ENCODE measurements at regions not wholly inside any gene's neighbourhood (a gene's known extent, or its start where the extent isn't known, plus 50 kb on each side); places are given as distances from the start of the nearest gene placed in this dataset.
A peak's percentile ranks its signal among the peaks of the same experiment; 100 is the strongest.

- no peak overlapping the region for H3K9ac ChIP-seq (ENCODE audit: low read depth in 1 of 2, low read length in 2 of 2)
- H3K36me3 ChIP-seq (ENCODE audit: control insufficient read depth in 4 of 4, insufficient read depth in 3 of 4, low read depth in 1 of 4, low read length in 3 of 4): no peaks in the 10 kb centered on the region
- DNase-seq (ENCODE audit: low spot score): no peak
- no peaks in the 10 kb centered on the region for H3K9me3 ChIP-seq (ENCODE audit: control insufficient read depth in 4 of 4, low read length in 3 of 4)
- peak; percentile 16 to 33 for TF ChIP-seq HNF4A (conservative IDR thresholded peaks at IDR 0.05)
- no peak for TF ChIP-seq SP1 (IDR thresholded peaks at IDR 0.05)
- peak in 1 of 2 donors; percentile 11 for TF ChIP-seq RXRA (IDR thresholded peaks at IDR 0.05)
- H3K4me1 ChIP-seq (ENCODE audit: control insufficient read depth in 4 of 4, insufficient read depth in 4 of 4, low read length in 3 of 4): peaks cover 0 to 7% (median 3%) of the 10 kb centered on the region in 4 donors
- H3K27ac ChIP-seq (ENCODE audit: low read depth in 1 of 2, low read length in 2 of 2): no peak overlapping the region
- no peak overlapping the region for H3K4me3 ChIP-seq (ENCODE audit: low read depth in 1 of 3, low read length in 3 of 3)
- WGBS: 33% methylated on average over 2 of the region's 2 CpGs
- H3K27me3 ChIP-seq (ENCODE audit: control insufficient read depth in 4 of 4, insufficient read depth in 4 of 4, low read length in 3 of 4): no peaks in the 10 kb centered on the region
Observed at GRCh38 chr12:61009192-61009591, 1251.0 kb upstream of the USP15 start.

GRCh38 chr12:61011767-61012423 lies 1248.3 kb upstream of the USP15 start:
- Histone ChIP-seq H3K9me3 (ENCODE audit: control insufficient read depth in 4 of 4, low read length in 3 of 4) (no peaks in the 10 kb centered on the region), H3K27me3 (ENCODE audit: control insufficient read depth in 4 of 4, insufficient read depth in 4 of 4, low read length in 3 of 4) (no peaks in the 10 kb centered on the region), H3K4me1 (ENCODE audit: control insufficient read depth in 4 of 4, insufficient read depth in 4 of 4, low read length in 3 of 4) (peaks cover 0 to 7% (median 3%) of the 10 kb centered on the region in 4 donors), H3K4me3 (ENCODE audit: low read depth in 1 of 3, low read length in 3 of 3) (no peak overlapping the region), H3K9ac (ENCODE audit: low read depth in 1 of 2, low read length in 2 of 2) (no peak overlapping the region), H3K36me3 (ENCODE audit: control insufficient read depth in 4 of 4, insufficient read depth in 3 of 4, low read depth in 1 of 4, low read length in 3 of 4) (no peaks in the 10 kb centered on the region), H3K27ac (ENCODE audit: low read depth in 1 of 2, low read length in 2 of 2) (no peak overlapping the region)
- TF ChIP-seq HNF4G (IDR thresholded peaks at IDR 0.05) (no peak), FOXA2 (IDR thresholded peaks at IDR 0.05) (no peak)
- no peak for DNase-seq (ENCODE audit: low spot score)
- 70% methylated on average over 2 of the region's 2 CpGs for WGBS

- H3K4me3 ChIP-seq (ENCODE audit: low read depth in 1 of 3, low read length in 3 of 3): no peak overlapping the region
- DNase-seq (ENCODE audit: low spot score): no peak
- no peaks in the 10 kb centered on the region for H3K4me1 ChIP-seq (ENCODE audit: control insufficient read depth in 4 of 4, insufficient read depth in 4 of 4, low read length in 3 of 4)
- no peak overlapping the region for H3K27ac ChIP-seq (ENCODE audit: low read depth in 1 of 2, low read length in 2 of 2)
- no peak for TF ChIP-seq ATF3 (IDR thresholded peaks at IDR 0.05)
- no peaks in the 10 kb centered on the region for H3K9me3 ChIP-seq (ENCODE audit: control insufficient read depth in 4 of 4, low read length in 3 of 4)
- H3K9ac ChIP-seq (ENCODE audit: low read depth in 1 of 2, low read length in 2 of 2): no peak overlapping the region
- H3K27me3 ChIP-seq (ENCODE audit: control insufficient read depth in 4 of 4, insufficient read depth in 4 of 4, low read length in 3 of 4): no peaks in the 10 kb centered on the region
- H3K36me3 ChIP-seq (ENCODE audit: control insufficient read depth in 4 of 4, insufficient read depth in 3 of 4, low read depth in 1 of 4, low read length in 3 of 4): no peaks in the 10 kb centered on the region
Observed at GRCh38 chr12:61018571-61018970, 1241.6 kb upstream of the USP15 start.

- H3K9me3 ChIP-seq (ENCODE audit: control insufficient read depth in 4 of 4, low read length in 3 of 4): no peaks in the 10 kb centered on the region
- no peaks in the 10 kb centered on the region for H3K4me1 ChIP-seq (ENCODE audit: control insufficient read depth in 4 of 4, insufficient read depth in 4 of 4, low read length in 3 of 4)
- no peak overlapping the region for H3K27ac ChIP-seq (ENCODE audit: low read depth in 1 of 2, low read length in 2 of 2)
- H3K36me3 ChIP-seq (ENCODE audit: control insufficient read depth in 4 of 4, insufficient read depth in 3 of 4, low read depth in 1 of 4, low read length in 3 of 4): no peaks in the 10 kb centered on the region
- WGBS: 83% methylated on average over 15 of the region's 15 CpGs
- no peak overlapping the region for H3K4me3 ChIP-seq (ENCODE audit: low read depth in 1 of 3, low read length in 3 of 3)
- DNase-seq (ENCODE audit: low spot score): no peak
- H3K27me3 ChIP-seq (ENCODE audit: control insufficient read depth in 4 of 4, insufficient read depth in 4 of 4, low read length in 3 of 4): no peaks in the 10 kb centered on the region
- no peak for TF ChIP-seq FOXA2 (IDR thresholded peaks at IDR 0.05)
- no peak for TF ChIP-seq ZBTB33 (IDR thresholded peaks at IDR 0.05)
- TF ChIP-seq REST (IDR thresholded peaks at IDR 0.05): no peak
- no peak for TF ChIP-seq HNF4G (IDR thresholded peaks at IDR 0.05)
- TF ChIP-seq GABPA (IDR thresholded peaks at IDR 0.05 in 1 of 2, conservative IDR thresholded peaks at IDR 0.05 in 1 of 2): no peak
- TF ChIP-seq NR2F2 (IDR thresholded peaks at IDR 0.05): no peak
- TF ChIP-seq RAD21 (IDR thresholded peaks at IDR 0.05): no peak
- no peak for TF ChIP-seq CTCF (IDR thresholded peaks at IDR 0.05; ENCODE audit: low read depth, low read length, missing input control)
- no peak for TF ChIP-seq SP1 (IDR thresholded peaks at IDR 0.05)
- H3K9ac ChIP-seq (ENCODE audit: low read depth in 1 of 2, low read length in 2 of 2): no peak overlapping the region
Observed at GRCh38 chr12:61023231-61023630, 1237.0 kb upstream of the USP15 start.
